SK-N-SH (cell line): ENCODE measurements at regions not wholly inside any gene's neighbourhood (a gene's known extent, or its start where the extent isn't known, plus 50 kb on each side); places are given as distances from the start of the nearest gene placed in this dataset.

Experiments used
- CTCF ChIA-PET: fragments of 300-600, 350-600 bp; formaldehyde crosslinking; extraction: SDS; loops from one replicate; lab custom pipeline; 2021; lab: Yijun Ruan, JAX
- POLR2A ChIA-PET: fragments of 350-600 bp; sonication (Branson Sonifier 250); formaldehyde crosslinking; extraction: SDS; loops from one replicate; lab custom pipeline; 2020; ENCODE audit warnings: antibody characterized with exemption, inconsistent platforms; lab: Yijun Ruan, JAX
- DNase-seq: peaks from one replicate; pipeline ENCODE4 v3.0.0; 2012
- H2AFZ ChIP-seq: fragments of 200-600 bp; sonication (generic); 2 replicates; pipeline ENCODE4 v1.8.1; 2016; ENCODE audit warnings: antibody characterized with exemption, mild to moderate bottlenecking, low read depth
- H3F3A ChIP-seq: fragments of 200-600 bp; sonication (generic); replicated peaks from 2 replicates; pipeline ENCODE3; 2016; ENCODE audit warnings: antibody characterized with exemption, mild to moderate bottlenecking; ENCODE audit not compliant: insufficient read depth
- H3K27ac ChIP-seq, 2 experiments: fragments of 200-500 bp in 1 of 2; fragments of 200-600 bp in 1 of 2; sonication (Bioruptor generic) in 1 of 2; sonication (generic), shearing (Covaris generic) in 1 of 2; 2 replicates each; pipeline versions ENCODE4 v1.5.1 to v1.6.1; 2014 to 2016; ENCODE audit warnings: low read depth in 2 of 2, inconsistent platforms in 1 of 2, low read length in 1 of 2, mild to moderate bottlenecking in 1 of 2, mixed read lengths in 1 of 2
- H3K27me3 ChIP-seq: fragments of 200-600 bp; sonication (generic), shearing (Covaris generic); 2 replicates; pipeline ENCODE4 v1.6.1; 2016; ENCODE audit warnings: mixed run types; ENCODE audit not compliant: insufficient read depth
- H3K36me3 ChIP-seq, 2 experiments: fragments of 200-500 bp in 1 of 2; fragments of 200-600 bp in 1 of 2; sonication (Bioruptor generic) in 1 of 2; sonication (generic) in 1 of 2; replicated peaks in 1 of 2; 2 replicates each; pipeline versions ENCODE3 to v1.5.1; 2014 to 2016; ENCODE audit warnings: low read length in 1 of 2, mild to moderate bottlenecking in 1 of 2; ENCODE audit not compliant: insufficient read depth in 2 of 2, control insufficient read depth in 1 of 2
- H3K4me1 ChIP-seq, 2 experiments: fragments of 200-500 bp in 1 of 2; fragments of 200-600 bp in 1 of 2; sonication (Bioruptor generic) in 1 of 2; sonication (generic), shearing (Covaris generic) in 1 of 2; 2 replicates each; pipeline versions ENCODE4 v1.5.1 to v1.6.1; 2014 to 2016; ENCODE audit warnings: low read depth in 1 of 2, low read length in 1 of 2, mixed run types in 1 of 2; ENCODE audit not compliant: insufficient read depth in 2 of 2, control insufficient read depth in 1 of 2
- H3K4me2 ChIP-seq: fragments of 200-600 bp; sonication (generic), shearing (Covaris generic); 2 replicates; pipeline ENCODE4 v1.6.1; 2017; ENCODE audit warnings: mixed run types
- H3K4me3 ChIP-seq, 2 experiments: fragments of 200-500 bp in 1 of 2; fragments of 200-600 bp in 1 of 2; sonication (Bioruptor generic) in 1 of 2; sonication (generic), shearing (Covaris generic) in 1 of 2; 2 replicates each; pipeline versions ENCODE4 v1.5.1 to v1.8.1; 2014 to 2016; ENCODE audit warnings: low read depth in 2 of 2, inconsistent platforms in 1 of 2, low read length in 1 of 2, mild to moderate bottlenecking in 1 of 2, mixed read lengths in 1 of 2, moderate library complexity in 1 of 2
- H3K79me2 ChIP-seq: fragments of 200-600 bp; sonication (generic); 2 replicates; pipeline ENCODE4 v1.8.1; 2017; ENCODE audit warnings: mild to moderate bottlenecking; ENCODE audit not compliant: insufficient read depth
- H3K9ac ChIP-seq: fragments of 200-600 bp; sonication (generic); 2 replicates; pipeline ENCODE4 v1.6.1; 2017; ENCODE audit warnings: mixed run types
- H3K9me2 ChIP-seq: fragments of 200-600 bp; sonication (generic); 2 replicates; pipeline ENCODE4 v1.6.1; 2017; ENCODE audit warnings: mixed run types
- H3K9me3 ChIP-seq: fragments of 200-600 bp; sonication (generic); 2 replicates; pipeline ENCODE4 v1.6.1; 2017; ENCODE audit warnings: mixed run types, mild to moderate bottlenecking, moderate library complexity
- H4K20me1 ChIP-seq: fragments of 200-600 bp; sonication (generic); 2 replicates; pipeline ENCODE4 v1.6.1; 2017; ENCODE audit warnings: mild to moderate bottlenecking, mixed run types; ENCODE audit not compliant: insufficient read depth
- CHD2 ChIP-seq: fragments of 150-350 bp; IDR thresholded peaks from 2 replicates; pipeline ENCODE4 v1.6.1; 2018; ENCODE audit warnings: low read length; ENCODE audit not compliant: partially characterized antibody
- FOXJ3 ChIP-seq: sonication (generic); formaldehyde crosslinking; IDR thresholded peaks from 2 replicates; pipeline ENCODE4 v1.5.1; 2020; ENCODE audit warnings: mild to moderate bottlenecking, missing genetic modification reagents
- FOXM1 ChIP-seq: IDR thresholded peaks from 2 replicates; pipeline ENCODE4 v1.4.0; 2012; ENCODE audit warnings: low read depth, mild to moderate bottlenecking
- GABPA ChIP-seq: IDR thresholded peaks from 2 replicates; pipeline ENCODE4 v1.4.0; 2012; ENCODE audit warnings: low read depth, mild to moderate bottlenecking
- MEF2A ChIP-seq: IDR thresholded peaks from 2 replicates; pipeline ENCODE4 v1.4.0; 2012; ENCODE audit warnings: low read depth, borderline replicate concordance
- NFIC ChIP-seq: IDR thresholded peaks from 2 replicates; pipeline ENCODE4 v1.4.0; 2012; ENCODE audit warnings: borderline replicate concordance
- NRF1 ChIP-seq: IDR thresholded peaks from 2 replicates; pipeline ENCODE4 v1.6.1; 2012; ENCODE audit warnings: low read depth, mild to moderate bottlenecking, low read length
- POLR2AphosphoS5 ChIP-seq: IDR thresholded peaks from 2 replicates; pipeline ENCODE4 v1.6.1; 2012; ENCODE audit warnings: low read depth, low read length
- RAD21 ChIP-seq: IDR thresholded peaks from 2 replicates; pipeline ENCODE4 v1.6.1; 2012; ENCODE audit warnings: mild to moderate bottlenecking, low read length
- RCOR1 ChIP-seq: fragments of 150-350 bp; IDR thresholded peaks from 2 replicates; pipeline ENCODE4 v1.6.1; 2017; ENCODE audit warnings: antibody characterized with exemption, low read length
- RFX5 ChIP-seq: IDR thresholded peaks from 2 replicates; pipeline ENCODE4 v1.6.1; 2012; ENCODE audit warnings: mild to moderate bottlenecking, improper control_type of control experiment, low read length
- RXRA ChIP-seq: IDR thresholded peaks from 2 replicates; pipeline ENCODE4 v1.4.0; 2012; ENCODE audit warnings: low read depth, mild to moderate bottlenecking, borderline replicate concordance
- SIN3A ChIP-seq: IDR thresholded peaks from 2 replicates; pipeline ENCODE4 v1.6.1; 2012; ENCODE audit warnings: low read depth, mild to moderate bottlenecking, low read length, moderate library complexity, borderline replicate concordance
- SMC3 ChIP-seq: IDR thresholded peaks from 2 replicates; pipeline ENCODE4 v1.6.1; 2012; ENCODE audit warnings: low read depth, low read length, improper control_type of control experiment
- TEAD4 ChIP-seq: IDR thresholded peaks from 2 replicates; pipeline ENCODE4 v1.4.0; 2012; ENCODE audit warnings: mild to moderate bottlenecking, borderline replicate concordance; ENCODE audit not compliant: insufficient read depth
- YY1 ChIP-seq: IDR thresholded peaks from 2 replicates; pipeline ENCODE4 v1.4.0; 2012; ENCODE audit warnings: low read depth, mild to moderate bottlenecking
- WGBS: methylation state at CpG from one replicate; pipeline ENCODE4 v1.1.6; 2017; ENCODE audit warnings: low lambda C conversion rate; 5-methylcytosine and 5-hydroxymethylcytosine counted together
- TF ChIP-seq, protein P1 (sequence below): fragments of 150-350 bp; IDR thresholded peaks from 2 replicates; pipeline ENCODE4 v1.6.1; 2017; ENCODE audit warnings: antibody characterized with exemption, low read length, low read depth, borderline replicate concordance
- TF ChIP-seq, protein P2 (sequence below): fragments of 200-600 bp; sonication (generic); IDR thresholded peaks from 2 replicates; pipeline ENCODE4 v1.6.1; 2017; ENCODE audit warnings: antibody characterized with exemption, mild to moderate bottlenecking, moderate library complexity
- TF ChIP-seq, protein P3 (sequence below): fragments of 150-350 bp; IDR thresholded peaks from 2 replicates; pipeline ENCODE4 v1.6.1; 2016; ENCODE audit warnings: mild to moderate bottlenecking, low read depth, low read length

DNA sequence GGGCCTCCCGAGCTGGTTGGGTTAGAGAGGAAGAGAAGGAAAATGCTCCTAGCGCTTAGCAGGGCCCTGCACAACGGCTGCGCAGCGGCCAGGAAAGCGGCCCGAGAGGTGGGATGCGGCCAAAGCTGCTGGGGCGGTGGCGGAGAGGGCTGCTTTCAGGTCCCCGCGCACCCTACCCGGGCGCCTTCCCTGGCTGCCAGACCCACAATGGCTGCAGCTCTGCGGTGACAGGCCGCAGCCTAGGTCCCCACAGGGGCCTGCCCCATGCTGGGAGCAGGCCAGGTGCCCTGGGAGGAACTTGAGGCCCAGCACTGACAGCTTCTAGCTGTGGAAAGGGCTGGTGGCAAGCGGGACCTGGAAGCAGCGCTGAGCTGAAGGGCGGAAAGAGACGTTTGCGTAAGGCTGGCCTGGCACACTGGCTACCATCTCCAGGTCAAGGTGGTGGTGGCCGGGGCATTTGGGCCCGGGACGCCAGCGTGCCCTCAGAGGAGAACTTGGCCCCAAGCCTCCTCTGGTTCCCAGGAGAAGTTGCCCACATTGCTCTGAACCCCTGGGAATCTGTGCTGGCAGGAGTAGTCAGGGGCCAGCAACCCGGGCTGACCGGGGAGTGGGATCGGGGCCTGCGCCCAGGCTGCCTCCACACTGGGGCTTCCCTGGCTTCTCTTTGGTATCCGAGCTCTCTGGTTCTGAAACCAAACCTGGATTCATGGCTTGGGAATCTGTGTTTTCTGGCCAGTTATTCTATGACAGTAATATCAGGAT is 72.9 kb upstream of the ZNF804B start:
- TF ChIP-seq, protein P1, sequence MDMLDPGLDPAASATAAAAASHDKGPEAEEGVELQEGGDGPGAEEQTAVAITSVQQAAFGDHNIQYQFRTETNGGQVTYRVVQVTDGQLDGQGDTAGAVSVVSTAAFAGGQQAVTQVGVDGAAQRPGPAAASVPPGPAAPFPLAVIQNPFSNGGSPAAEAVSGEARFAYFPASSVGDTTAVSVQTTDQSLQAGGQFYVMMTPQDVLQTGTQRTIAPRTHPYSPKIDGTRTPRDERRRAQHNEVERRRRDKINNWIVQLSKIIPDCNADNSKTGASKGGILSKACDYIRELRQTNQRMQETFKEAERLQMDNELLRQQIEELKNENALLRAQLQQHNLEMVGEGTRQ = no peak
- TF ChIP-seq YY1 = no peak
- TF ChIP-seq RFX5 = no peak
- TF ChIP-seq FOXJ3 (CRISPR knock-in tag) = no peak
- TF ChIP-seq, protein P2, sequence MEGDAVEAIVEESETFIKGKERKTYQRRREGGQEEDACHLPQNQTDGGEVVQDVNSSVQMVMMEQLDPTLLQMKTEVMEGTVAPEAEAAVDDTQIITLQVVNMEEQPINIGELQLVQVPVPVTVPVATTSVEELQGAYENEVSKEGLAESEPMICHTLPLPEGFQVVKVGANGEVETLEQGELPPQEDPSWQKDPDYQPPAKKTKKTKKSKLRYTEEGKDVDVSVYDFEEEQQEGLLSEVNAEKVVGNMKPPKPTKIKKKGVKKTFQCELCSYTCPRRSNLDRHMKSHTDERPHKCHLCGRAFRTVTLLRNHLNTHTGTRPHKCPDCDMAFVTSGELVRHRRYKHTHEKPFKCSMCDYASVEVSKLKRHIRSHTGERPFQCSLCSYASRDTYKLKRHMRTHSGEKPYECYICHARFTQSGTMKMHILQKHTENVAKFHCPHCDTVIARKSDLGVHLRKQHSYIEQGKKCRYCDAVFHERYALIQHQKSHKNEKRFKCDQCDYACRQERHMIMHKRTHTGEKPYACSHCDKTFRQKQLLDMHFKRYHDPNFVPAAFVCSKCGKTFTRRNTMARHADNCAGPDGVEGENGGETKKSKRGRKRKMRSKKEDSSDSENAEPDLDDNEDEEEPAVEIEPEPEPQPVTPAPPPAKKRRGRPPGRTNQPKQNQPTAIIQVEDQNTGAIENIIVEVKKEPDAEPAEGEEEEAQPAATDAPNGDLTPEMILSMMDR = no peak
- TF ChIP-seq CHD2 = no peak
- no peak for TF ChIP-seq SIN3A
- Histone ChIP-seq H3K4me3 (no peak overlapping the region), H3K9me3 (no peaks in the 10 kb centered on the region), H3K4me1 (no peaks in the 10 kb centered on the region), H3K27me3 (no peaks in the 10 kb centered on the region; the same call in 1 of the 2 replicates), H3K9me2 (peaks cover 5% of the 10 kb centered on the region; the same call in 1 of the 2 replicates), H3K36me3 (no peaks in the 10 kb centered on the region), H3K79me2 (no peaks in the 10 kb centered on the region), H3F3A (no peaks in the 10 kb centered on the region), H3K27ac (no peak overlapping the region), H4K20me1 (no peaks in the 10 kb centered on the region), H3K4me2 (no peak overlapping the region), H3K9ac (no peak overlapping the region), H2AFZ (no peak overlapping the region)
- peak; percentile 18 for DNase-seq
- POLR2A ChIA-PET = no interaction called here
- CTCF ChIA-PET = no interaction called here
- 66% methylated on average over 29 of the region's 30 CpGs for WGBS

DNA sequence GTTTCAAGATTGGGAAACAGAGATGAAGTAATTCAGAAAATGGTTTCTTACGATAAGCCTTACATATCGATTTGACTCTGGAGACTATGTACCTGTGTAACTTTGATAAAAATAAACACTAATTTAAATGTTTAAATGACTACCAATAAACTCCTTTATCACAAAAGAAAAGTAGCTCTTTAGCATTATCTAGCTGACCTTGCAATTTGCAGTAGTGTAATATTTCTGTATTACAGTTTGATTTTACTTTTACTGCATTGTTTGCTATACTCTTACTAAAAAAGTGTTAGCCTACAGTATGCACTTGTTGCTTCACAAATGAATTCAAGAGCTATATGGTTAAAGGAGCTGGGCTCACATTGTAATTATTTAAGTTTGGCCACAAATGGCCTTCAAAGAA is 77.8 kb upstream of the ZNF804B start:
- H3K27ac ChIP-seq = no peak overlapping the region
- no peak overlapping the region for H3K4me3 ChIP-seq
- H3K27me3 ChIP-seq = no peaks in the 10 kb centered on the region; the same call in 1 of the 2 replicates
- H2AFZ ChIP-seq = no peak overlapping the region
- WGBS = 35% methylated on average over 2 of the region's 2 CpGs
- H3F3A ChIP-seq = no peaks in the 10 kb centered on the region
- no peaks in the 10 kb centered on the region for H3K36me3 ChIP-seq
- POLR2A ChIA-PET = no interaction called here
- no peak overlapping the region for H3K9ac ChIP-seq
- no peaks in the 10 kb centered on the region for H3K9me2 ChIP-seq
- CTCF ChIA-PET = interaction anchor here (0.6 kb wide), 1 partner anchor 439 kb away, joined by 4 read pairs; no protein-coding TSS in a partner anchor
- no peaks in the 10 kb centered on the region for H3K79me2 ChIP-seq
- H3K9me3 ChIP-seq = no peaks in the 10 kb centered on the region
- no peaks in the 10 kb centered on the region for H4K20me1 ChIP-seq
- DNase-seq = no peak
- H3K4me2 ChIP-seq = no peak overlapping the region
- TF ChIP-seq MEF2A (no peak), RFX5 (no peak), NRF1 (no peak), TEAD4 (no peak), SIN3A (no peak), FOXM1 (no peak), RAD21 (no peak), NFIC (no peak), POLR2AphosphoS5 (no peak), CHD2 (no peak), RCOR1 (no peak), SMC3 (no peak), GABPA (no peak), RXRA (no peak)
- TF ChIP-seq, protein P3, sequence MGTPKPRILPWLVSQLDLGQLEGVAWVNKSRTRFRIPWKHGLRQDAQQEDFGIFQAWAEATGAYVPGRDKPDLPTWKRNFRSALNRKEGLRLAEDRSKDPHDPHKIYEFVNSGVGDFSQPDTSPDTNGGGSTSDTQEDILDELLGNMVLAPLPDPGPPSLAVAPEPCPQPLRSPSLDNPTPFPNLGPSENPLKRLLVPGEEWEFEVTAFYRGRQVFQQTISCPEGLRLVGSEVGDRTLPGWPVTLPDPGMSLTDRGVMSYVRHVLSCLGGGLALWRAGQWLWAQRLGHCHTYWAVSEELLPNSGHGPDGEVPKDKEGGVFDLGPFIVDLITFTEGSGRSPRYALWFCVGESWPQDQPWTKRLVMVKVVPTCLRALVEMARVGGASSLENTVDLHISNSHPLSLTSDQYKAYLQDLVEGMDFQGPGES = no peak
- TF ChIP-seq, protein P2 = no peak
- no peaks in the 10 kb centered on the region for H3K4me1 ChIP-seq
